GM12878 (cell line): ENCODE measurements at regions not wholly inside any gene's neighbourhood (a gene's known extent, or its start where the extent isn't known, plus 50 kb on each side); places are given as distances from the start of the nearest gene placed in this dataset.

Experiments
- ATAC-seq: fragments of 200-7000 bp; cut with Tn5 transposase; 3 replicates; pipeline ENCODE4 v1.9.1; 2020; ENCODE audit warnings: mild to moderate bottlenecking, moderate library complexity
- BruUV-seq: library from RNA; stranded (reverse); fragments of 400-500 nt; replicated peaks from 2 replicates; lab custom pipeline; 2021; lab: Mats Ljungman, UMichigan
- CTCF ChIA-PET: fragments of 300-600 bp; sonication (Branson Sonifier 250); formaldehyde crosslinking; extraction: SDS; loops from one replicate; lab custom pipeline; 2021; ENCODE audit warnings: inconsistent platforms; lab: Yijun Ruan, JAX
- POLR2A ChIA-PET: fragments of 350-600 bp; formaldehyde crosslinking; extraction: SDS; loops from one replicate; lab custom pipeline; 2021; ENCODE audit warnings: inconsistent platforms; lab: Charles Lee
- RAD21 ChIA-PET: fragments of 300-600 bp; sonication (Branson Sonifier 250); formaldehyde crosslinking; loops from one replicate; lab custom pipeline; 2023; ENCODE audit warnings: antibody characterized with exemption; ENCODE audit not compliant: unreplicated experiment; lab: Charles Lee
- SMC1A ChIA-PET: fragments of 300-600 bp; sonication (Branson Sonifier 250); formaldehyde crosslinking; loops from one replicate; lab custom pipeline; 2023; ENCODE audit not compliant: unreplicated experiment, uncharacterized antibody; lab: Charles Lee
- DNase-seq: peaks from one replicate; pipeline ENCODE4 v3.0.0-alpha.2; 2011; ENCODE audit warnings: low read depth, low spot score
- FAIRE-seq: peaks from 3 replicates; lab custom pipeline; 2011; peaks lifted over from hg19 to GRCh38; lab: Jason Lieb, UNC
- H2AFZ ChIP-seq: 2 replicates; pipeline ENCODE4 v1.6.0; 2011; ENCODE audit warnings: low read depth, low read length, control low read depth; ENCODE audit not compliant: control insufficient read depth
- H3K27ac ChIP-seq: 2 replicates; pipeline ENCODE4 v1.5.1; 2011; ENCODE audit warnings: control low read depth; ENCODE audit not compliant: control insufficient read depth, insufficient read depth
- H3K27me3 ChIP-seq, 2 experiments: replicated peaks in 1 of 2; 2 replicates each; pipeline versions ENCODE4 v1.6.0 to v1.6.1; 2011; ENCODE audit warnings: low read length in 1 of 2; ENCODE audit not compliant: control insufficient read depth in 2 of 2, insufficient read depth in 2 of 2
- H3K36me3 ChIP-seq, 2 experiments: 2 replicates each; pipeline ENCODE4 v1.5.1; 2011; ENCODE audit warnings: low read length in 1 of 2; ENCODE audit not compliant: control insufficient read depth in 2 of 2, insufficient read depth in 2 of 2
- H3K4me1 ChIP-seq: 2 replicates; pipeline ENCODE4 v1.6.1; 2011; ENCODE audit warnings: mild to moderate bottlenecking, low read length, moderate library complexity, mixed read lengths; ENCODE audit not compliant: control insufficient read depth, insufficient read depth
- H3K4me2 ChIP-seq: 2 replicates; pipeline ENCODE4 v1.6.0; 2011; ENCODE audit warnings: control low read depth; ENCODE audit not compliant: control insufficient read depth, insufficient read depth
- H3K4me3 ChIP-seq: fragments of 200-600 bp; sonication (generic); 2 replicates; pipeline ENCODE4 v1.5.1; 2016
- H3K79me2 ChIP-seq: 2 replicates; pipeline ENCODE4 v1.6.0; 2011; ENCODE audit warnings: low read length; ENCODE audit not compliant: control insufficient read depth, insufficient read depth
- H3K9ac ChIP-seq: 2 replicates; pipeline ENCODE4 v1.8.0; 2011; ENCODE audit warnings: low read length, control low read depth, mixed read lengths; ENCODE audit not compliant: control insufficient read depth, insufficient read depth
- H3K9me3 ChIP-seq: replicated peaks from 3 replicates; pipeline ENCODE4 v1.5.1; 2011; ENCODE audit warnings: mild to moderate bottlenecking, low read length; ENCODE audit not compliant: control insufficient read depth, insufficient read depth
- H4K20me1 ChIP-seq: 2 replicates; pipeline ENCODE4 v1.6.0; 2011; ENCODE audit not compliant: control insufficient read depth, insufficient read depth
- CBX3 ChIP-seq: fragments of 200-600 bp; sonication (generic); IDR thresholded peaks from 2 replicates; pipeline ENCODE4 v1.6.1; 2016; ENCODE audit warnings: low read depth, borderline replicate concordance
- GABPA ChIP-seq: IDR thresholded peaks from 2 replicates; pipeline ENCODE4 v1.6.1; 2014; ENCODE audit warnings: antibody characterized with exemption, low read depth, mild to moderate bottlenecking, inconsistent platforms
- GATAD2B ChIP-seq: fragments of 450-650 bp; conservative IDR thresholded peaks from 2 replicates; pipeline ENCODE4 v1.6.1; 2017; ENCODE audit warnings: low read depth, mild to moderate bottlenecking, moderate library complexity
- HDAC2 ChIP-seq: fragments of 200-600 bp; sonication (generic); IDR thresholded peaks from 2 replicates; pipeline ENCODE4 v1.6.1; 2017
- JUND ChIP-seq: IDR thresholded peaks from 2 replicates; pipeline ENCODE4 v1.6.1; 2012; ENCODE audit warnings: low read depth, mild to moderate bottlenecking, low read length, improper control_type of control experiment, moderate library complexity
- MAX ChIP-seq: IDR thresholded peaks from 2 replicates; pipeline ENCODE4 v1.6.1; 2012; ENCODE audit warnings: low read depth, low read length, improper control_type of control experiment
- NBN ChIP-seq: fragments of 450-650 bp; IDR thresholded peaks from 2 replicates; pipeline ENCODE4 v1.6.1; 2016
- NR2C1 ChIP-seq: fragments of 450-650 bp; IDR thresholded peaks from 2 replicates; pipeline ENCODE4 v1.6.1; 2017; ENCODE audit warnings: antibody characterized with exemption, mild to moderate bottlenecking, moderate library complexity
- NR2F1 ChIP-seq: fragments of 450-650 bp; conservative IDR thresholded peaks from 2 replicates; pipeline ENCODE4 v1.6.1; 2017; ENCODE audit warnings: mild to moderate bottlenecking
- POU2F2 ChIP-seq: IDR thresholded peaks from 3 replicates; pipeline ENCODE4 v1.6.1; 2011; ENCODE audit warnings: low read depth, mild to moderate bottlenecking, low read length, borderline replicate concordance
- RBBP5 ChIP-seq: fragments of 200-600 bp; sonication (generic); conservative IDR thresholded peaks from 2 replicates; pipeline ENCODE4 v1.6.1; 2016
- RELA ChIP-seq: fragments of 450-650 bp; IDR thresholded peaks from 2 replicates; pipeline ENCODE4 v1.8.0; 2014; ENCODE audit warnings: borderline replicate concordance; ENCODE audit not compliant: partially characterized antibody
- STAT3 ChIP-seq: IDR thresholded peaks from 2 replicates; pipeline ENCODE4 v1.6.1; 2011; ENCODE audit warnings: low read depth, low read length, improper control_type of control experiment
- TARDBP ChIP-seq: IDR thresholded peaks from 2 replicates; pipeline ENCODE4 v1.6.1; 2016; ENCODE audit warnings: borderline replicate concordance
- WRNIP1 ChIP-seq: IDR thresholded peaks from 2 replicates; pipeline ENCODE4 v1.6.1; 2011; ENCODE audit warnings: low read depth, low read length, improper control_type of control experiment, borderline replicate concordance
- ZBED1 ChIP-seq: IDR thresholded peaks from 2 replicates; pipeline ENCODE4 v1.6.1; 2016; ENCODE audit warnings: borderline replicate concordance
- WGBS: methylation state at CpG from one replicate; pipeline ENCODE4 v1.1.6; 2016; ENCODE audit warnings: low lambda C conversion rate; ENCODE audit not compliant: insufficient replicate concordance, insufficient coverage; ENCODE audit errors: missing lambda C conversion rate; 5-methylcytosine and 5-hydroxymethylcytosine counted together
- in situ Hi-C: fragments of 300-500 bp; cut with MboI; formaldehyde crosslinking; loops from 9 replicates; pipeline ENCODE4 v1.14.3; 2018; ENCODE audit warnings: mixed read lengths
- intact Hi-C: fragments of 100-400 bp; cut with micrococcal nuclease; formaldehyde crosslinking; loops from one replicate; pipeline ENCODE4 v1.14.2; 2022; ENCODE audit not compliant: unreplicated experiment
- TF ChIP-seq, protein P1 (sequence below): IDR thresholded peaks from 2 replicates; pipeline ENCODE4 v1.6.1; 2011; ENCODE audit warnings: borderline replicate concordance, low read depth, mild to moderate bottlenecking, moderate library complexity, mixed read lengths, low read length; ENCODE audit not compliant: insufficient read depth; ENCODE audit errors: extremely low read length
- TF ChIP-seq, protein P2 (sequence below), 3 experiments: IDR thresholded peaks in 2 of 3; conservative IDR thresholded peaks in 1 of 3; 2 replicates each; pipeline ENCODE4 v1.5.1; 2011; ENCODE audit warnings: low read depth in 3 of 3, low read length in 3 of 3, mild to moderate bottlenecking in 3 of 3, control low read depth in 2 of 3, moderate library complexity in 2 of 3, inconsistent platforms in 1 of 3, mixed read lengths in 1 of 3; ENCODE audit not compliant: control insufficient read depth in 2 of 3, insufficient read depth in 1 of 3; ENCODE audit errors: extremely low read depth in 1 of 3

DNA sequence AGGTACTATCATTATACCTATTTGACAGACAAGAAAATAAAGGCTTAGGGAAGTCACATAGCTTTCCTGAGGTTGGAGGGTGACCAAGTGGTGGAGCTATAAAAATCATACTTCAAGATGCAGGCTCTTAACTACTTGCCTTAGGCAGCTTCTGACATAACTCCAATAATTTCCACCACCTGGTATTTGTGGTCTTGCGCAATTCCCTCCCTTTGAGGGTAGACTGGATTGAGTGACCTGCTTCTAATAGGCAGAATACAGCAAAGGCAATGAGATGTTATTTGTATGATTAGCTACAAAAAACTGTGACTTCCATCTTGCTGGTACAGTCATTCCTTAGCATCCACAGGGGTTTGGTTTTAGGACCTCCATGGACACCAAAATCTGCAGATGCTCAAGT, 385.5 kb downstream of the TMEM114 start:
- DNase-seq (no peak), FAIRE-seq (no peak), ATAC-seq (no peak)
- ChIA-PET SMC1A (no interaction called here), CTCF (no interaction called here), RAD21 (no interaction called here), POLR2A (no interaction called here)
- no peaks in the 10 kb centered on the region for H3K79me2 ChIP-seq
- H3K4me3 ChIP-seq: no peak overlapping the region
- no peak overlapping the region for H3K27ac ChIP-seq
- no TSS peak for BruUV-seq
- H4K20me1 ChIP-seq: no peaks in the 10 kb centered on the region
- H3K9ac ChIP-seq: no peak overlapping the region
- no peak overlapping the region for H3K4me2 ChIP-seq
- WGBS: 20% methylated on average over 1 of the region's 1 CpG
- no peaks in the 10 kb centered on the region for H3K36me3 ChIP-seq
- no peaks in the 10 kb centered on the region for H3K4me1 ChIP-seq
- intact Hi-C loops: no loop called here
- no peaks in the 10 kb centered on the region; the same call in 2 of the 3 replicates for H3K9me3 ChIP-seq
- in situ Hi-C loops: no loop called here
- TF ChIP-seq NR2C1 (no peak), HDAC2 (no peak), TARDBP (no peak)
- no peaks in the 10 kb centered on the region for H3K27me3 ChIP-seq
- H2AFZ ChIP-seq: no peak overlapping the region

GRCh38 chr16:8204096-8204495, 386.2 kb downstream of the TMEM114 start:
- SMC1A ChIA-PET: no interaction called here
- FAIRE-seq (no peak), ATAC-seq (no peak)
- WGBS: 7% methylated on average over 4 of the region's 4 CpGs
- intact Hi-C loops: no loop called here
- H3K4me3 ChIP-seq: no peak overlapping the region
- no peaks in the 10 kb centered on the region for H4K20me1 ChIP-seq
- H3K27me3 ChIP-seq: no peaks in the 10 kb centered on the region
- no peaks in the 10 kb centered on the region for H3K36me3 ChIP-seq
- H3K27ac ChIP-seq: no peak overlapping the region
- H3K79me2 ChIP-seq: no peaks in the 10 kb centered on the region
- H2AFZ ChIP-seq: no peak overlapping the region
- no peak for TF ChIP-seq POU2F2
- TF ChIP-seq, protein P1, sequence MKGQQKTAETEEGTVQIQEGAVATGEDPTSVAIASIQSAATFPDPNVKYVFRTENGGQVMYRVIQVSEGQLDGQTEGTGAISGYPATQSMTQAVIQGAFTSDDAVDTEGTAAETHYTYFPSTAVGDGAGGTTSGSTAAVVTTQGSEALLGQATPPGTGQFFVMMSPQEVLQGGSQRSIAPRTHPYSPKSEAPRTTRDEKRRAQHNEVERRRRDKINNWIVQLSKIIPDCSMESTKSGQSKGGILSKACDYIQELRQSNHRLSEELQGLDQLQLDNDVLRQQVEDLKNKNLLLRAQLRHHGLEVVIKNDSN: no peak
- TF ChIP-seq TARDBP: no peak
- no peak for TF ChIP-seq NR2F1
- TF ChIP-seq RELA: no peak
- TF ChIP-seq RBBP5: no peak
- TF ChIP-seq NBN: no peak
- no peak for TF ChIP-seq CBX3
- no peak for TF ChIP-seq JUND
- TF ChIP-seq ZBED1: no peak
- no peak for TF ChIP-seq GATAD2B
- TF ChIP-seq GABPA: no peak
- no peak for TF ChIP-seq MAX
- no peak for TF ChIP-seq WRNIP1
- TF ChIP-seq, protein P2, sequence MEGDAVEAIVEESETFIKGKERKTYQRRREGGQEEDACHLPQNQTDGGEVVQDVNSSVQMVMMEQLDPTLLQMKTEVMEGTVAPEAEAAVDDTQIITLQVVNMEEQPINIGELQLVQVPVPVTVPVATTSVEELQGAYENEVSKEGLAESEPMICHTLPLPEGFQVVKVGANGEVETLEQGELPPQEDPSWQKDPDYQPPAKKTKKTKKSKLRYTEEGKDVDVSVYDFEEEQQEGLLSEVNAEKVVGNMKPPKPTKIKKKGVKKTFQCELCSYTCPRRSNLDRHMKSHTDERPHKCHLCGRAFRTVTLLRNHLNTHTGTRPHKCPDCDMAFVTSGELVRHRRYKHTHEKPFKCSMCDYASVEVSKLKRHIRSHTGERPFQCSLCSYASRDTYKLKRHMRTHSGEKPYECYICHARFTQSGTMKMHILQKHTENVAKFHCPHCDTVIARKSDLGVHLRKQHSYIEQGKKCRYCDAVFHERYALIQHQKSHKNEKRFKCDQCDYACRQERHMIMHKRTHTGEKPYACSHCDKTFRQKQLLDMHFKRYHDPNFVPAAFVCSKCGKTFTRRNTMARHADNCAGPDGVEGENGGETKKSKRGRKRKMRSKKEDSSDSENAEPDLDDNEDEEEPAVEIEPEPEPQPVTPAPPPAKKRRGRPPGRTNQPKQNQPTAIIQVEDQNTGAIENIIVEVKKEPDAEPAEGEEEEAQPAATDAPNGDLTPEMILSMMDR (IDR thresholded peaks at IDR 0.05 in 2 of 3, conservative IDR thresholded peaks at IDR 0.05 in 1 of 3; ENCODE audit: control insufficient read depth in 2 of 3, extremely low read depth in 1 of 3, insufficient read depth in 1 of 3, low read depth in 3 of 3, low read length in 3 of 3): no peak
- TF ChIP-seq STAT3: no peak
- TF ChIP-seq, all 136 proteins: peak for 0
- Histone ChIP-seq H3K9ac (no peak overlapping the region), H3K4me1 (no peaks in the 10 kb centered on the region), H3K4me2 (no peak overlapping the region), H3K9me3 (no peaks in the 10 kb centered on the region; the same call in 2 of the 3 replicates)
- BruUV-seq: no TSS peak
- RAD21 ChIA-PET: no interaction called here
- in situ Hi-C loops: no loop called here
- POLR2A ChIA-PET: no interaction called here
- CTCF ChIA-PET: no interaction called here
- no peak for DNase-seq
